Testis (tissue), 2 donors: ENCODE measurements at regions not wholly inside any gene's neighbourhood (a gene's known extent, or its start where the extent isn't known, plus 50 kb on each side); places are given as distances from the start of the nearest gene placed in this dataset.

Experiments
- POLR2A ChIP-seq: fragments of 450-650 bp; IDR thresholded peaks from one replicate; pipeline ENCODE4 v1.6.1; 2017; ENCODE audit warnings: antibody characterized with exemption, mild to moderate bottlenecking, moderate library complexity
- TF ChIP-seq, protein P1 (sequence below), 3 experiments: fragments of 450-650 bp in 2 of 3; fragments of 200-600 bp in 1 of 3; sonication (generic) in 1 of 3; IDR thresholded peaks; one replicate each; pipeline ENCODE4 v1.5.1; 2016 to 2019; ENCODE audit warnings: antibody characterized with exemption in 3 of 3, mild to moderate bottlenecking in 2 of 3, moderate library complexity in 1 of 3

- TF ChIP-seq, protein P1, sequence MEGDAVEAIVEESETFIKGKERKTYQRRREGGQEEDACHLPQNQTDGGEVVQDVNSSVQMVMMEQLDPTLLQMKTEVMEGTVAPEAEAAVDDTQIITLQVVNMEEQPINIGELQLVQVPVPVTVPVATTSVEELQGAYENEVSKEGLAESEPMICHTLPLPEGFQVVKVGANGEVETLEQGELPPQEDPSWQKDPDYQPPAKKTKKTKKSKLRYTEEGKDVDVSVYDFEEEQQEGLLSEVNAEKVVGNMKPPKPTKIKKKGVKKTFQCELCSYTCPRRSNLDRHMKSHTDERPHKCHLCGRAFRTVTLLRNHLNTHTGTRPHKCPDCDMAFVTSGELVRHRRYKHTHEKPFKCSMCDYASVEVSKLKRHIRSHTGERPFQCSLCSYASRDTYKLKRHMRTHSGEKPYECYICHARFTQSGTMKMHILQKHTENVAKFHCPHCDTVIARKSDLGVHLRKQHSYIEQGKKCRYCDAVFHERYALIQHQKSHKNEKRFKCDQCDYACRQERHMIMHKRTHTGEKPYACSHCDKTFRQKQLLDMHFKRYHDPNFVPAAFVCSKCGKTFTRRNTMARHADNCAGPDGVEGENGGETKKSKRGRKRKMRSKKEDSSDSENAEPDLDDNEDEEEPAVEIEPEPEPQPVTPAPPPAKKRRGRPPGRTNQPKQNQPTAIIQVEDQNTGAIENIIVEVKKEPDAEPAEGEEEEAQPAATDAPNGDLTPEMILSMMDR (IDR thresholded peaks at IDR 0.05) = no peak
- no peak for TF ChIP-seq POLR2A
These were observed 226.3 kb upstream of the SPOPL start for GRCh38 chr2:138275292-138275690.
